ENCODE measurements at regions not wholly inside any gene's neighbourhood (a gene's known extent, or its start where the extent isn't known, plus 50 kb on each side); places are given as distances from the start of the nearest gene placed in this dataset.

DNA sequence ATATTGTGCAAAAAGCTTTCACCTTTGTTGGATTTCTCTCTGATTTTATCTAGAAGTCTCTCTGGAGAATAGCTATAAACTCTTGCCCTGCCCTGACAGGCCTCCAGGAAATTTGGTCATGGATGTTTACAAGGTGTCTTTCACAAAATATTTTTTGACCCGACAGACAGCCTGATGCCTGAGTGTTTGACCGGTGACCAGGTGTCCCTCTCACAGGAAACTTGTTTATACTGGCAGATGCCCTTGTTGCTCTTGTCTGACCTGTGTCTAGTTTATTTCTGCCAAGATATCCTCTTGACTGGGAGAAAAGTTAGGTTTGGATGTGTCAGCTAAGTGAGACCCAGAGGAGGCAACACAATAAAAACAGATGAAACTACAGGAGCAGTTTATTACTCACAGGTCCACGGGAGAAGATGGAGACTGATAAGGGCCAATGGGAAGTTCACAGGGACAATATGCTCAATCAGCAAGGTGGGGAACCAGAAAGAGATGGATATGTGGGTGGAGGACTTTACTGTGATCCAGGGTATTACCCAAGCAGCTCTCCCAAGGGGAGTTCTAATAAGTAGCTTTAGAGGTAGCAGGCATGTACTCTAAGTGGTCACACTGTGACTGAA is 243.3 kb downstream of the ARAP2 start:
- H4K5ac ChIP-seq (ENCODE audit: insufficient read length, low read depth, low read length): no peak overlapping the region
- no peak overlapping the region for H3K56ac ChIP-seq (ENCODE audit: insufficient read length, low read depth, low read length)
- H4K8ac ChIP-seq (replicated peaks; ENCODE audit: insufficient read length, low read depth, low read length): no peak overlapping the region
- H4K91ac ChIP-seq (ENCODE audit: insufficient read length, low read depth, low read length): no peak overlapping the region
- H3K27ac Mint-ChIP-seq: no peak overlapping the region
- H3K79me2 ChIP-seq (ENCODE audit: insufficient read depth, low read length): no peaks in the 10 kb centered on the region
- H3K4me3 Mint-ChIP-seq: no peak overlapping the region
- H3K14ac ChIP-seq (ENCODE audit: insufficient read depth, low read length): no peak overlapping the region
- peaks cover 0 to 4% (median 0%) of the 10 kb centered on the region in 3 experiments; a peak in 1 of 7 replicates for H3K36me3 Mint-ChIP-seq (ENCODE audit: insufficient read depth in 1 of 3, low read depth in 3 of 3)
- no peak overlapping the region for H2AFZ ChIP-seq (ENCODE audit: low read length)
- H3T11ph ChIP-seq (ENCODE audit: low read length): no peak overlapping the region
- no peaks in the 10 kb centered on the region for H3K27me3 ChIP-seq (ENCODE audit: insufficient read depth, low read length)
- no peak overlapping the region for H2BK12ac ChIP-seq (ENCODE audit: insufficient read length, low read depth, low read length)
- H3K4ac ChIP-seq (ENCODE audit: low read depth, low read length): no peak overlapping the region
- no peaks in the 10 kb centered on the region for H3K79me1 ChIP-seq (ENCODE audit: insufficient read depth, low read depth, low read length, poor library complexity, severe bottlenecking)
- no peak overlapping the region for H2BK5ac ChIP-seq (ENCODE audit: insufficient read length, low read length)
- no peak overlapping the region for H2BK20ac ChIP-seq (ENCODE audit: low read depth, low read length, poor library complexity, severe bottlenecking)
- H3K23ac ChIP-seq (ENCODE audit: insufficient read length, low read depth, low read length): no peak overlapping the region
- no peak for DNase-seq
- no peak overlapping the region for H2BK120ac ChIP-seq (ENCODE audit: low read depth, low read length, poor library complexity, severe bottlenecking)
- TF ChIP-seq, protein P1, sequence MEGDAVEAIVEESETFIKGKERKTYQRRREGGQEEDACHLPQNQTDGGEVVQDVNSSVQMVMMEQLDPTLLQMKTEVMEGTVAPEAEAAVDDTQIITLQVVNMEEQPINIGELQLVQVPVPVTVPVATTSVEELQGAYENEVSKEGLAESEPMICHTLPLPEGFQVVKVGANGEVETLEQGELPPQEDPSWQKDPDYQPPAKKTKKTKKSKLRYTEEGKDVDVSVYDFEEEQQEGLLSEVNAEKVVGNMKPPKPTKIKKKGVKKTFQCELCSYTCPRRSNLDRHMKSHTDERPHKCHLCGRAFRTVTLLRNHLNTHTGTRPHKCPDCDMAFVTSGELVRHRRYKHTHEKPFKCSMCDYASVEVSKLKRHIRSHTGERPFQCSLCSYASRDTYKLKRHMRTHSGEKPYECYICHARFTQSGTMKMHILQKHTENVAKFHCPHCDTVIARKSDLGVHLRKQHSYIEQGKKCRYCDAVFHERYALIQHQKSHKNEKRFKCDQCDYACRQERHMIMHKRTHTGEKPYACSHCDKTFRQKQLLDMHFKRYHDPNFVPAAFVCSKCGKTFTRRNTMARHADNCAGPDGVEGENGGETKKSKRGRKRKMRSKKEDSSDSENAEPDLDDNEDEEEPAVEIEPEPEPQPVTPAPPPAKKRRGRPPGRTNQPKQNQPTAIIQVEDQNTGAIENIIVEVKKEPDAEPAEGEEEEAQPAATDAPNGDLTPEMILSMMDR (conservative IDR thresholded peaks at IDR 0.05): no peak
- WGBS (ENCODE audit: extremely low coverage, insufficient read length, low lambda C conversion rate): no CpG with 5 or more reads among the region's 3 CpGs
- H3K9me3 Mint-ChIP-seq: no peaks in the 10 kb centered on the region
- H4K20me1 ChIP-seq (ENCODE audit: control insufficient read depth, insufficient read depth, insufficient read length): no peaks in the 10 kb centered on the region
- no peak overlapping the region for H3K9ac ChIP-seq (ENCODE audit: extremely low read depth, insufficient read length, low read length)
- H3K18ac ChIP-seq (ENCODE audit: insufficient read length, low read depth, low read length): no peak overlapping the region
- no peaks in the 10 kb centered on the region for H3K4me1 ChIP-seq (ENCODE audit: insufficient read depth, low read length)
- H3K4me1 Mint-ChIP-seq: no peaks in the 10 kb centered on the region
- H3K9me3 ChIP-seq (ENCODE audit: control insufficient read depth, low read depth, low read length): no peaks in the 10 kb centered on the region
- no peak overlapping the region for H3K4me2 ChIP-seq (ENCODE audit: insufficient read depth, insufficient read length, low read length)
- H2AK5ac ChIP-seq (ENCODE audit: insufficient read length, low read length): no peak overlapping the region
- no peak overlapping the region for H2BK15ac ChIP-seq (ENCODE audit: low read depth, low read length)
- H3K27me3 Mint-ChIP-seq (ENCODE audit: low read depth): no peaks in the 10 kb centered on the region
- no peak overlapping the region for H3K27ac ChIP-seq (ENCODE audit: insufficient read length, low read depth, low read length)
- H3K23me2 ChIP-seq (ENCODE audit: insufficient read length, low read depth, low read length, poor library complexity, severe bottlenecking): no peaks in the 10 kb centered on the region

Measured in H9 (cell line).